K562 (cell line): ENCODE measurements at regions not wholly inside any gene's neighbourhood (a gene's known extent, or its start where the extent isn't known, plus 50 kb on each side); places are given as distances from the start of the nearest gene placed in this dataset.

Experiments used
- ATAC-seq: fragments of 200-7000 bp; cut with Tn5 transposase; 3 replicates; pipeline ENCODE4 v1.9.1; 2020; ENCODE audit warnings: moderate library complexity
- BruUV-seq: library from RNA; stranded (reverse); fragments of 400-500 nt; replicated peaks from 2 replicates; lab custom pipeline; 2021; lab: Mats Ljungman, UMichigan
- CTCF ChIA-PET: fragments of 300-600 bp; formaldehyde crosslinking; extraction: SDS; loops from one replicate; lab custom pipeline; 2021; ENCODE audit warnings: low intra/inter-chr PET ratio; lab: Yijun Ruan, JAX
- POLR2A ChIA-PET: fragments of 300-600, 350-650 bp; sonication (Branson Sonifier 250); formaldehyde crosslinking; extraction: SDS; loops from one replicate; lab custom pipeline; 2021; ENCODE audit warnings: antibody characterized with exemption, inconsistent platforms; lab: Yijun Ruan, JAX
- DNase-seq, 4 experiments: peaks; one replicate each; pipeline versions ENCODE4 v3.0.0 to v3.0.0-alpha.2; 2011 to 2018; ENCODE audit warnings: low spot score in 3 of 4, mixed read lengths in 3 of 4; ENCODE audit errors: extremely low read depth in 1 of 4
- FAIRE-seq: peaks from 2 replicates; lab custom pipeline; 2011; peaks lifted over from hg19 to GRCh38; lab: Jason Lieb, UNC
- H2AFZ ChIP-seq: 2 replicates; pipeline ENCODE4 v1.6.0; 2011; ENCODE audit warnings: low read depth, low read length, control low read depth, inconsistent platforms
- H3K27ac ChIP-seq: fragments of 200-600 bp; 3 replicates; pipeline ENCODE4 v1.8.0; 2011; ENCODE audit warnings: low read depth, mild to moderate bottlenecking, control low read depth, inconsistent platforms, low read length, moderate library complexity, mixed read lengths; ENCODE audit errors: extremely low read depth
- H3K27me3 ChIP-seq, 2 experiments: fragments of 300-600 bp in 1 of 2; 2 replicates in 1 of 2; 3 replicates in 1 of 2; pipeline versions ENCODE4 v1.6.0 to v1.8.0; 2011; ENCODE audit warnings: inconsistent platforms in 2 of 2, low read length in 2 of 2, mild to moderate bottlenecking in 1 of 2, mixed read lengths in 1 of 2, moderate library complexity in 1 of 2; ENCODE audit not compliant: control insufficient read depth in 2 of 2, insufficient read depth in 2 of 2
- H3K36me3 ChIP-seq: fragments of 300-600 bp; 3 replicates; pipeline ENCODE4 v1.8.0; 2011; ENCODE audit warnings: mild to moderate bottlenecking, low read length, inconsistent platforms; ENCODE audit not compliant: control insufficient read depth, insufficient read depth
- H3K4me1 ChIP-seq, 2 experiments: fragments of 200-600 bp in 1 of 2; replicated peaks in 1 of 2; 2 replicates in 1 of 2; 3 replicates in 1 of 2; pipeline versions ENCODE4 v1.5.1 to v1.8.0; 2011; ENCODE audit warnings: inconsistent platforms in 2 of 2, low read length in 2 of 2, mild to moderate bottlenecking in 1 of 2, mixed read lengths in 1 of 2, moderate library complexity in 1 of 2; ENCODE audit not compliant: control insufficient read depth in 2 of 2, insufficient read depth in 2 of 2
- H3K4me2 ChIP-seq: 2 replicates; pipeline ENCODE4 v1.6.1; 2011; ENCODE audit warnings: low read length, control low read depth, inconsistent platforms, mixed read lengths; ENCODE audit not compliant: insufficient read depth
- H3K4me3 ChIP-seq: fragments of 200-600 bp; sonication (generic), shearing (Covaris generic); 2 replicates; pipeline ENCODE4 v1.5.1; 2016; ENCODE audit warnings: control low read depth, inconsistent platforms
- H3K79me2 ChIP-seq: fragments of 200-600 bp; 3 replicates; pipeline ENCODE4 v1.8.0; 2011; ENCODE audit warnings: low read length, inconsistent platforms; ENCODE audit not compliant: control insufficient read depth, insufficient read depth
- H3K9ac ChIP-seq, 2 experiments: 2 replicates each; pipeline versions ENCODE4 v1.6.0 to v1.6.1; 2011; ENCODE audit warnings: low read depth in 2 of 2, low read length in 2 of 2, control low read depth in 1 of 2, inconsistent platforms in 1 of 2, mild to moderate bottlenecking in 1 of 2, mixed read lengths in 1 of 2; ENCODE audit not compliant: insufficient read depth in 1 of 2
- H3K9me1 ChIP-seq: one replicate; pipeline ENCODE4 v1.6.0; 2011; ENCODE audit warnings: inconsistent platforms, mild to moderate bottlenecking, low read length, moderate library complexity; ENCODE audit not compliant: control insufficient read depth, insufficient read depth
- H3K9me3 ChIP-seq: replicated peaks from 2 replicates; pipeline ENCODE4 v1.5.1; 2011; ENCODE audit warnings: low read depth, low read length, inconsistent platforms; ENCODE audit not compliant: control insufficient read depth, insufficient read depth
- H4K20me1 ChIP-seq: replicated peaks from 2 replicates; pipeline ENCODE4 v1.6.1; 2011; ENCODE audit warnings: low read length, inconsistent platforms, mixed read lengths; ENCODE audit not compliant: control insufficient read depth, insufficient read depth
- HMGN3 ChIP-seq: IDR thresholded peaks from 2 replicates; pipeline ENCODE4 v1.6.1; 2011; ENCODE audit warnings: borderline replicate concordance, low read depth, mild to moderate bottlenecking, mixed read lengths, low read length; ENCODE audit not compliant: insufficient read length; ENCODE audit errors: extremely low read depth
- ID3 ChIP-seq, 2 experiments: fragments of 250-450 bp in 1 of 2; fragments of 450-650 bp in 1 of 2; sonication (Bioruptor Pico) in 1 of 2; IDR thresholded peaks; 2 replicates each; pipeline versions ENCODE4 v1.6.1 to v1.8.0; 2016 to 2021; ENCODE audit warnings: mild to moderate bottlenecking in 2 of 2, moderate library complexity in 2 of 2, missing compliant biosample characterization in 1 of 2, missing genetic modification characterization in 1 of 2
- IRF2 ChIP-seq: sonication (generic); formaldehyde crosslinking; IDR thresholded peaks from 2 replicates; pipeline ENCODE4 v1.8.1; 2022; ENCODE audit warnings: mild to moderate bottlenecking, missing genetic modification reagents
- IRF9 ChIP-seq: fragments of 450-650 bp; IDR thresholded peaks from 2 replicates; pipeline ENCODE4 v1.6.1; 2016; ENCODE audit warnings: missing biosample characterization, missing genetic modification characterization
- MXD1 ChIP-seq: fragments of 250-450 bp; sonication (Bioruptor Pico); IDR thresholded peaks from 2 replicates; pipeline ENCODE4 v1.8.0; 2021; ENCODE audit warnings: borderline replicate concordance, mild to moderate bottlenecking, moderate library complexity; ENCODE audit not compliant: poor library complexity, severe bottlenecking
- RBM15 ChIP-seq: fragments of 200-400 bp; formaldehyde crosslinking; IDR thresholded peaks from 2 replicates; pipeline ENCODE4 v1.6.1; 2018; ENCODE audit warnings: mild to moderate bottlenecking, low read length, moderate library complexity; ENCODE audit not compliant: insufficient read depth
- SMARCC2 ChIP-seq: fragments of 450-650 bp; IDR thresholded peaks from 2 replicates; pipeline ENCODE4 v1.6.1; 2017; ENCODE audit warnings: antibody characterized with exemption, moderate library complexity, mild to moderate bottlenecking, low read depth
- STAG1 ChIP-seq: sonication (generic); formaldehyde crosslinking; IDR thresholded peaks from 2 replicates; pipeline ENCODE4 v1.5.0; 2020; ENCODE audit warnings: missing genetic modification reagents, borderline replicate concordance
- TFAP4 ChIP-seq: sonication (generic); formaldehyde crosslinking; IDR thresholded peaks from 2 replicates; pipeline ENCODE4 v1.8.0; 2022; ENCODE audit warnings: missing genetic modification reagents, mild to moderate bottlenecking, moderate library complexity, borderline replicate concordance
- ZBTB43 ChIP-seq: sonication (generic); formaldehyde crosslinking; IDR thresholded peaks from 2 replicates; pipeline ENCODE4 v1.8.0; 2023; ENCODE audit warnings: mild to moderate bottlenecking, missing genetic modification reagents
- ZFP1 ChIP-seq: fragments of 450-650 bp; formaldehyde crosslinking; IDR thresholded peaks from 2 replicates; pipeline ENCODE4 v1.4.0; 2020; ENCODE audit warnings: mild to moderate bottlenecking, mixed read lengths
- ZNF140 ChIP-seq: fragments of 250-450 bp; sonication (Bioruptor Pico); IDR thresholded peaks from 2 replicates; pipeline ENCODE4 v1.8.0; 2021; ENCODE audit warnings: moderate library complexity, mild to moderate bottlenecking, inconsistent platforms
- ZNF224 ChIP-seq: sonication (generic); formaldehyde crosslinking; IDR thresholded peaks from 2 replicates; pipeline ENCODE4 v1.8.0; 2022; ENCODE audit warnings: mild to moderate bottlenecking, missing genetic modification reagents
- ZNF24 ChIP-seq: fragments of 450-650 bp; IDR thresholded peaks from 2 replicates; pipeline ENCODE4 v1.6.1; 2016
- ZNF668 ChIP-seq: fragments of 250-450 bp; sonication (Bioruptor Pico); IDR thresholded peaks from 2 replicates; pipeline ENCODE4 v1.8.0; 2022; ENCODE audit warnings: mild to moderate bottlenecking, inconsistent platforms
- ZNF764 ChIP-seq: fragments of 250-450 bp; sonication (Bioruptor Pico); IDR thresholded peaks from 2 replicates; pipeline ENCODE4 v1.4.0; 2020; ENCODE audit warnings: low read depth, mild to moderate bottlenecking, moderate library complexity
- ZNF785 ChIP-seq: fragments of 250-450 bp; sonication (Bioruptor Pico); IDR thresholded peaks from 2 replicates; pipeline ENCODE4 v1.4.0; 2020; ENCODE audit warnings: mild to moderate bottlenecking
- in situ Hi-C: fragments of 300-500 bp; cut with MboI; formaldehyde crosslinking; loops from 4 replicates; pipeline ENCODE4 v1.15.0; 2018; ENCODE audit warnings: inconsistent platforms, mixed read lengths
- intact Hi-C: fragments of 100-400 bp; cut with micrococcal nuclease; formaldehyde crosslinking; loops from 2 replicates; pipeline ENCODE4 v1.14.2; 2022

GRCh38 chr16:63577891-63578290, 1541.7 kb upstream of the CDH8 start:
- no peaks in the 10 kb centered on the region for H3K79me2 ChIP-seq
- H3K4me2 ChIP-seq: no peak overlapping the region
- H3K4me3 ChIP-seq: no peak overlapping the region
- no TSS peak for BruUV-seq
- no peaks in the 10 kb centered on the region for H3K4me1 ChIP-seq
- in situ Hi-C loops: no loop called here
- H3K36me3 ChIP-seq: no peaks in the 10 kb centered on the region
- H2AFZ ChIP-seq: no peak overlapping the region
- no peak for FAIRE-seq
- intact Hi-C loops: no loop called here
- ATAC-seq: no peak
- no peak overlapping the region for H3K27ac ChIP-seq
- no peak for DNase-seq
- H3K9me3 ChIP-seq: no peaks in the 10 kb centered on the region
- CTCF ChIA-PET: no interaction called here
- H4K20me1 ChIP-seq: no peaks in the 10 kb centered on the region
- no peak overlapping the region for H3K9ac ChIP-seq
- H3K27me3 ChIP-seq: no peaks in the 10 kb centered on the region
- POLR2A ChIA-PET: no interaction called here
- no peaks in the 10 kb centered on the region for H3K9me1 ChIP-seq
- TF ChIP-seq SMARCC2 (no peak), ZBTB43 (CRISPR knock-in tag) (no peak), HMGN3 (no peak), ZNF224 (CRISPR knock-in tag) (no peak), ID3 (CRISPR knock-in tag; IDR thresholded peaks at IDR 0.05) (no peak), ID3 (tag; IDR thresholded peaks at IDR 0.05) (no peak), IRF9 (tag) (no peak), STAG1 (CRISPR knock-in tag) (no peak), IRF2 (CRISPR knock-in tag) (no peak), ZNF24 (no peak), RBM15 (no peak), ZFP1 (CRISPR knock-in tag) (no peak), MXD1 (CRISPR knock-in tag) (no peak), ZNF668 (CRISPR knock-in tag) (no peak), ZNF785 (CRISPR knock-in tag) (no peak), ZNF764 (CRISPR knock-in tag) (no peak), ZNF140 (CRISPR knock-in tag) (no peak), TFAP4 (CRISPR knock-in tag) (no peak)
